Breast epithelium (tissue), 3 donors: ENCODE measurements at regions not wholly inside any gene's neighbourhood (a gene's known extent, or its start where the extent isn't known, plus 50 kb on each side); places are given as distances from the start of the nearest gene placed in this dataset.

Source experiments
- CTCF ChIP-seq, 3 donors: fragments of 450-650 bp; IDR thresholded peaks; one replicate each; pipeline ENCODE4 v1.5.1; 2016 to 2017; ENCODE audit warnings: antibody characterized with exemption in 3 of 3, mild to moderate bottlenecking in 3 of 3, moderate library complexity in 3 of 3
- POLR2A ChIP-seq: fragments of 450-650 bp; IDR thresholded peaks from one replicate; pipeline ENCODE4 v1.6.1; 2016; ENCODE audit warnings: antibody characterized with exemption, mild to moderate bottlenecking, moderate library complexity
- POLR2AphosphoS5 ChIP-seq, 3 donors: sonication (generic); formaldehyde crosslinking; IDR thresholded peaks; one replicate each; pipeline ENCODE4 v1.6.1; 2017; ENCODE audit warnings: antibody characterized with exemption in 3 of 3

GRCh38 chr9:81002242-81002641, 687.1 kb downstream of the TLE1 start:
- TF ChIP-seq POLR2AphosphoS5 (IDR thresholded peaks at IDR 0.05) (no peak), CTCF (IDR thresholded peaks at IDR 0.05) (no peak), POLR2A (no peak)
